Ishikawa (cell line): ENCODE measurements at regions not wholly inside any gene's neighbourhood (a gene's known extent, or its start where the extent isn't known, plus 50 kb on each side); places are given as distances from the start of the nearest gene placed in this dataset.

Experiments used
- CEBPB ChIP-seq: IDR thresholded peaks from 2 replicates; pipeline ENCODE4 v1.6.1; 2012
- EGR1 ChIP-seq: IDR thresholded peaks from 2 replicates; pipeline ENCODE4 v1.6.1; 2012
- EP300 ChIP-seq: IDR thresholded peaks from 2 replicates; pipeline ENCODE4 v1.6.1; 2012; ENCODE audit warnings: borderline replicate concordance
- MAX ChIP-seq: IDR thresholded peaks from 2 replicates; pipeline ENCODE4 v1.6.1; 2012
- NFIC ChIP-seq: IDR thresholded peaks from 2 replicates; pipeline ENCODE4 v1.6.1; 2012
- RAD21 ChIP-seq: IDR thresholded peaks from 2 replicates; pipeline ENCODE4 v1.6.1; 2012; ENCODE audit warnings: low read depth
- REST ChIP-seq: IDR thresholded peaks from 2 replicates; pipeline ENCODE4 v1.6.1; 2012; ENCODE audit warnings: low read depth, mild to moderate bottlenecking
- TAF1 ChIP-seq: IDR thresholded peaks from 2 replicates; pipeline ENCODE4 v1.6.1; 2012; ENCODE audit warnings: low read depth, mild to moderate bottlenecking
- TEAD4 ChIP-seq: IDR thresholded peaks from 2 replicates; pipeline ENCODE4 v1.6.1; 2012
- USF1 ChIP-seq: IDR thresholded peaks from 2 replicates; pipeline ENCODE4 v1.6.1; 2012
- YY1 ChIP-seq: IDR thresholded peaks from 2 replicates; pipeline ENCODE4 v1.6.1; 2012; ENCODE audit warnings: low read depth
- ZBTB7A ChIP-seq: IDR thresholded peaks from 2 replicates; pipeline ENCODE4 v1.6.1; 2012; ENCODE audit warnings: low read depth

- no peak for TF ChIP-seq CEBPB
- TF ChIP-seq USF1, result no peak
- no peak for TF ChIP-seq REST
- TF ChIP-seq EP300, result no peak
- no peak for TF ChIP-seq ZBTB7A
- no peak for TF ChIP-seq YY1
- no peak for TF ChIP-seq RAD21
- no peak for TF ChIP-seq TEAD4
- no peak for TF ChIP-seq TAF1
- no peak for TF ChIP-seq EGR1
- TF ChIP-seq MAX, result no peak
- TF ChIP-seq NFIC, result no peak
Measured at GRCh38 chr3:34361921-34362320, 563.5 kb downstream of the PDCD6IP start.
